Right kidney (tissue), 1 donor: ENCODE measurements at regions not wholly inside any gene's neighbourhood (a gene's known extent, or its start where the extent isn't known, plus 50 kb on each side); places are given as distances from the start of the nearest gene placed in this dataset.

Experiments used
- DNase-seq: peaks from one replicate; pipeline ENCODE4 v3.0.0-alpha.2; 2016

DNA sequence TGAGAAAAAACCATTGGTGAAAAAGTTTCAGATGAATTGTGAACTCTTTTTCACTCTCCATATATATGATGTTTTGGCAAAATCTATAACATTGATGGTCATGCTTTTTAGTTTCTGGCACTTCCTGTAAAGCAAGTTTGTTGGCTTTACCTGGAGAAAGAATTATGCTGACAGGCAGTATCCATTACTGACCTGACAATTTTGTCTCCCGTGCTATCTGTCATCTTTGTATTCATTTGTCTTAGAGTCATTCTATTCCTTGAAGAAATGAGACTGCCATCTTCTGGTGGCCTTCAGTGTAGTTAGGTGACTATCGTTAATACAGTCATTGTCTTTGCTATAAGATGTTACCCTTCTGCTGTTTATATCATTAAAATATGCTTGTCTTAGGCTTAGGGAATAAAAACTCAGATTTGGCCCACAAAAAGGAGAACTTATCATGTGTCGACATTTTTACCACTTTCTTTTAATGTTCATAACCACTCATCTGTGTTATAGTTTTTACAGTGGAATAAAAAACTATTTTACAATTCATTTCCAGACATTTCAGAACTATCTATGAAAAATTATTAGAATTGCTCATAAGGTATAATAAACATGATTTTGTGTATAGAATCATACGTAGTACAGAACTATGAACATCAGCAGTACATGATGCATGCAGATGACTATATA is 707.0 kb downstream of the EPM2A start:
- DNase-seq: no peak

DNA sequence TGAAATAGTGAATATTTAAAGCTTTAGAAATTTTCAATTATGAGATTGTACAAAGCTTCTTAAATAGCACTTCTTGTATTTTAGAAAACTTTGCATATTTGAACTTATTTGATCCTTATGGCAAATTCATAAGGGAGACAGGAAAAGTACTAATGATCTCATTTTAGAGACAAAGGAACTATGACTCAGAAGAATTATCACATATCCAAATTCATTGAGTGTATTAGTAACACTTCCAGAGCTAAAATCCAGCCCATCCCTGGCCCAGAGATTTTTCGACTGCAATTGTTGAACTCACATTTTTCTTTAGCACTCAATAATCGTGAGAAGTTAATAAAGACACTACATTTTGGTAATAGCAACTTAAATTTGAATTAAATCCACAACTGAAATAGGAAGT is 704.3 kb downstream of the EPM2A start:
- DNase-seq: no peak

DNA sequence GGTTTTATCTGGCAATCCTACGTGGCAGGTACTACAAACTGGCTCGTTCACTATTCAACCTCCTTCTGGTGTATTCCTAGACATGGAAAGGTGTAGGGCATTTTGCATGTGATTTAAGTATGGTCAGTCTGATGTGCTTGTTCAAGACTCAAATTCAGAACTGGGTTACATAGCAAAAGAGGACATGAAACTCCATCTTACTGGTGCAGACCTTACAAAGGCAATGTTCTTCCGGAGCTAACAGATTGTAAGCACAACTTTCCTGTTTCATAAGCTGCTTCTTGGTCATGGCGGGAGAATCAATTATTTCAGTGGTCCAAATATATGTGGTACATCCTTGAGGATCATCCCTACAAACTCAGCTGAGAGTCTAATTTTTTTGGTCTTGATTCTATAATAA is 703.4 kb downstream of the EPM2A start:
- no peak for DNase-seq

DNA sequence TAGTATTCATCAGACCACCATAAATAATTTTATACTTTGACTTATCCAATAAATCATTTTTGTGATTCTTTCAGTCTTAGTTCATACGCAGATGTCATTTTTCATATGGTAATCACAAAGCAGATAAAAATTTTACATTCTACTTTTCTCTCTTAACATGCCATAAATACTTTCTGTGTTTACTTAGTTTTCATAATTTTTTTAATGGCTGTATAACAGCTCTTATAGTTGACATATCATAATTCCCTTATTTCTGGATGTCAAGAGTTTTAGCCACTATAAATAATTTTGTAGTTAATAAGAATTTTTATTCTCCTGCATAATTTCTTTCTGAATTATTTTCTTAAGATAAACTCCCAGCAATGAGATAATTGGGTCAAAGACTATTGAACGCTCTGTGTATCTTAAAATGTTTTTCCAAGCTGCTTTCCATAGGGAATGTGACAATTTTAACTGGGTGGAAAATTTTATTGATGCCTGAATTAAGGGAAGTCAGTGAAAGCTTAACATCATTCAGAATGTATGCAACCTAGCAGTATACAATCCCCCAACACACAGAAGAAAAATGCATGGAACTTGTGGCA is 702.7 kb downstream of the EPM2A start:
- DNase-seq: no peak

DNA sequence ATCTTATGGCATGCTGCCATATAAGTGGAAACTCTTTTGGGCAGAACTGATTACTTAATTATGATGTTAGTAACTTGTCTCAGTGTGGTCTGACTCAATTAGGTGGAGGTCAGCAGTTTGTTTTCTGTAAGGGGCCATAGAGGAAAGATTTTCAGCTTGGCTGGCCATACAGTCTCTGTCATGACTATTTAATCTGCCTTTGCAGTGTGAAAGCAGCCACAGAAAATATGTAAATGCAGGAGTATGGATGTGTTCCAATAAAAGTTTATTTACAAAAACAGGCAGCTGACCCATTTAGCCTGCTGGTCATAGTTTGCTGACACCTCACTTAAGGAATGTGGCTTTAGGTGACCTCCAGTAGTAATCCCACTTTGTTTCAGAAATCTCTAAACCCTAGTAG is 700.7 kb downstream of the EPM2A start:
- no peak for DNase-seq

DNA sequence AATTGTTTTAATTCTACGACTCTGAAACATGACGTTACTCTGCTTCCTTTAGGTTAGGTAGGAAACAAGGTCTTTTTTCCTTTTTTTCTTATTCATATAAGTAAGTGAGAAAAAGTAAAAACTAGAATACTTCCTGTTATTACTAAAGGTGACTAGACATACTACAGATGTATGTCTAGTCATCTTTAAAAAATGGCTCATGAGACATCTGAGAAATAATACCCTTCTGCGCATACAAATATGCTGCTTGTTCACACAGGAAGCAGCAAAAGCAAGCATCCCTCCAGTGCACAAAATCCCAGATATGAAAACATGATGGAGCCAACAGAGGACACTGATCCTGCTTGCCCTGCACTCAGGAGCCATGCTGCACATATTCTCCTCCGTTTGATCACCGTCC is 699.1 kb downstream of the EPM2A start:
- DNase-seq: no peak

DNA sequence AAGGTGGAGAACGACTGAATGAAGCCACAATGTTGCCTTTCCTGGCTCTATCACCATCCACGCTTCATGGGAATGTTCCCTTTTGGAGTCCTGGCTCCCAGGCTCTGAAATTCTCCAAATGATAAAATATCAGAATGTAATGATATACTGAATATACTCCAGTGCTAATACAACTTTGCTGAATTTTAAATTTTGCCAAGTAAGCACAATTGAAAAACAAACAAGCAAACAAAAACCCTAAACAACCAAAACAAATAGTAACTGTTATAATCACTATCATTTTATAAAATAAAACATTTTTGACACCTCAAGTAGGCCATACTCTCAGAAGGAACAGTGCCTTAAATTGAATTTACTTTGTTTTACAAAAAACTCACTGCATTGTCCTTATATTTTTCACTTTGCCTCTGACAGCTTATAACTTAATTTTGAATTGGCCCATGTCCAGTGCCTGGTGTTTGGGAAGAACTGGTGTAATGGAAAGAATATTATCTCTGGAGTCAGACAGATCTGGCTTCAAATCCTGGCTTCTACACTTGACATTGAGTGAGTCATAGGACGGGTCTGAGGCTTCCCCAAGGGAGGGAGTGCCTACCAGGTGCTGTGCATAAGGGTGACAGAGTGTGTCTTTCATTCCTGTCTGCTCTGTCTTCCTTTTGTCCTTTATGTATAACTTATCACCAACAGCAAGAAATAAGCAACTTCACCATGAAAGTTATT is 698.3 kb downstream of the EPM2A start:
- DNase-seq: no peak

DNA sequence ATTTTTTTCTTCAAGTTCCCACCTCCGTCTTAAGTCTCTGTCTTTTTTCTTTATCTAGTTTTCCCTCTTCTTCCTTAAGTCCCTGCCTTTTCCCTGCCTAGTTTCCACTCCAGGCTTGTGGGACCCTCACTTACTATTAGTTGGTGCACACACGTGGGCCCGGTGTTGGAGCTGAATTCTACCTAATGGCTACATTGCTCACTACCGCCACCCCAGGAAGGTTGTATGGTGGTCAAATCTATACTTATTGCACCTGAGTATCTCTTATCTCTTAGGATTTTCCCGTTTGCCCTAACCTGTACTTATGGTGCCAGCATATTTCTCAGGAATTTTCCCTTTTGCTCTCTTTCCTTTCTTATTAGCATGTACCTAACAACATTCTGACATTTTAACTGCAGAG is 692.8 kb downstream of the EPM2A start:
- DNase-seq: no peak

DNA sequence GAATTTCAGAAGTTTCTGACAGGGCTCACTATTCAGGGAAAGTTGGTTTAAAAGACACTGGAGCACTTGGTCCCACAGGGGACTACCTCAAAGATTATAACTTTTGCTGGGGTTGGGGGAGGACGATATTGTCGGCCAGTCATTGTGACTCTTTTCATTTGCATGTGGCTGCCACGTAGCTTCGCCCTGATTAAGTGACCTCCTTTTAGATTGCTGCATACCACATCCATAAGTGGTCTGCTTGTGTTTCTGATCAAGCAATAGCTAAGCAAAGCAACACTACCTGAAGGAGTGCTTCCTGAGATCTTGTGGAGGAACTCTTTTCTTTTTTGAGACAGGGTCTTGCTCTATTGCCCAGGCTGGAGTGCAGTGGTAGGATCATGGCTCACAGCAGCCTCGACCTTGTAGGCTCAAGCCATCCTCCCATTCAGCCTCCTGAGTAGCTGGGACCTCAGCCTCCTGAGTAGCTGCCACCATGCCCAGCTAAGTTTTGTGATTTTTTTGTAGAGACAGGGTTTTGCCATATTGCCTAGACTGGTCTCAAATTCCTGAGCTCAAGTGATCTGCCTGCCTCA is 691.3 kb downstream of the EPM2A start:
- DNase-seq: no peak

DNA sequence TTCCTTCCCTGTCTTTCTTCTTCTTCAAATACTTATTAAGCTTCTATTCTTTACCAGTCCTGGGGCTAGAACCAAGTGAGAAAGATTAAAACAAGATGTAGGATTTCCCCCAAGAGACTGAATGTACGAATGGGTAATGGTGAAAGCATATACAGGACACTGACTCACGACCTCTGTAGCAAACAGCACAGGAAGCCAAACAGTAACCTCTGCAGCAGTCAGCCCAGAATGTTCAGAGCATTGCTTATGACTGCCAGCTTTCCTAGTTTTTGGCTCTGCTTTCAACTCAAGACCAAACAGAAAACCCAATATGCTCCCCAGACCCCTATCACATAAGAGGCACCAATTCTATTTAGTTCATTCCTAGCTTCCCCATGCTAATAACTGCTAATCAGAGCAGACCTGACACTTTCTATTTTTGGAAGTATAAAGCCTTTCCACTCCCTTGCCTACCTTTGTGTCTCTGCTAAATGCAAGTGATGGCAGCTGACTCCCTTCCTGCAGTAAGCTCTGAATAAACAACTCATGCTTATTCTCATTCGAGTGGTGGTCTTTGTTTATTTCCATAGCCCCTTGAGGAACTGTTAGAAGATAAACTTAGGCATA is 690.6 kb downstream of the EPM2A start:
- no peak for DNase-seq

DNA sequence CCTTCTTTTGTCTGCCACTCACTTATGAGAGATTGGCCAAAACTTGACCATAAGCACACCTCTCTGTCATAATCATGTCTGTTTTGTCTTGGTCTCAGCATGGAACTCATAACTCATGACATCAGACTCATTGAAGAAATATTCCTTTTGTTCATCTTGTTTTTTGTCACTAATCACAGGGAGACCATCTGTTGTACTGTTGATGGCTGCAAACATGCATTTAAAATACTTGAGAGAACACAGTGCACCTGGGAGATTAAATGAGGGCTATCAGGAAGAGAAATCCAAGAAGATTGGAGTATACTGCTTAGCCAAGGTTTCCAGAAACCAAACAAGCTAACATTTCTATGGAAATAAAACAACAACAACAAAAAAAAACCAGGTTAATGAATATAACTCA is 689.7 kb downstream of the EPM2A start:
- DNase-seq: no peak

DNA sequence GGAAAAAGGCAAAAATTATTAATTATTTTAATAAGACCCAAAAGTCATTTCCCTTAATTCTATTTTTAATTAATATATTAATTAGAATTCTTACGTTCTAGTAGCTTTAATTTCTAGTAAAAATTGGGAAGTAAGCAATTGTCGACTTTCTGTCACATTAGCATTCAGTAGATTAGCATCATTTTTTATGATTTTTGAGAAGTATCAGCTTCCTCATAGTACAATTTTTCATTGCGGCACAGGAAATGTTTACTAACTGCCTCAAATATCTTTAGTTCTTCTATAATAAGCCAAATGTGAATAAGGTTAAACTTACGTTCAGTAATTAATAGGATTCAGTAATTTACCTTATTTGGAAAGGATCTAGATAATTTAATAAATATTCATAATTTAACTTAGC is 687.4 kb downstream of the EPM2A start:
- DNase-seq: no peak

DNA sequence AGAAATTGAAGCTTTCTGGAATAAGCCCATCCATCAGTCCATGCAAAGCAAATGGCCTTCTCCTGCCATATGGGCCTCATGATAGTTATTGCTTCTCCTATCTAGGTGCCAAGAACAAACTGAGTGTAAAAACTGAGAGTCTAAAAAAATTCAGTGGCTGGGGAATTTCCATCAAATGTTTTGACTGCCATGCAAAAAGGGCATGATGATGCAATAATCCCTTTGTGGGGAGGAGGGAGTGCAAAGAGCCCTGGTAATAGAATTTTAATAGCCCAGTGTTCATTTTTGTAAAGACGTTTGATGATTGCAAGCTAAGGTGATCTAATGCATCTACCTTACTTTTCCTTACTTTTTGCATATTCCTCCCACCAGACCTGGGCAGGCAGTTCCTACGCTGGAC is 683.7 kb downstream of the EPM2A start:
- DNase-seq: no peak

DNA sequence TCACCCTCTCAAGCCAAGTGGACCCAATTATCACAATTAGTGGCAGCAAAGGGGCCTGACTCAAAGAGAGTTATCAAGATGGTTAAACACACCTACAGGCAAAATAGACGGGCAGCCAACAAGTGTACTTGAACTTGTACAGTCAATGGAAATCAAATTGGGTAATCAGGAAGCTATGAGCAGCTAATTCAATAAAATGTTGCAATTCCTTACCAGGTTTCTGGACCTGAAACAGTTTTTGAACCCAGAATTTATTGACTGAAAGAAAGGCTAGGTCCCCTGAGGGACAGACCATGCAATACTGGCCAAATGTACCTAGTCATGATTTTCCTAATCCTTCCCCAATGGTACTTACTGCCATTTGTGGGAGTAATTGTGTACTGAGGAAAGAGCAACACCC is 679.8 kb downstream of the EPM2A start:
- no peak for DNase-seq

DNA sequence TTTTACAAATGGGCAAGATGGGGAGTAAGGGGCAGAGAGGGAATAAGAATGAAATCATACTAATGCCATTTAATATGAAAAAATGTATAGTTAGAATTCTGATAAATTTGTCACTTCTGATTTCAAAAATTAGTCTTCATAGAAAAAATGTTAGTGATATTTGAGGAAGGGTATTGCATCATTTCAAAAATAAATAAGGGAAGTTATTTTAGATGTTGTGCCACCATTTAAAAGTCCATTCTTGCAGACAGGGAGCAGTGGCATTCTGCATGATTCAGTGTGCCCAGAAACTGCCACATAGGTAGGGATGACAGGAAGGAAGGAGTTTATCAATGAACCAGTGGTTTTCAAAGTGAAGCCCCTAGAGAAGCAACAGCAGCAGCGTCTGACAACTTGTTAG is 674.6 kb downstream of the EPM2A start:
- no peak for DNase-seq

DNA sequence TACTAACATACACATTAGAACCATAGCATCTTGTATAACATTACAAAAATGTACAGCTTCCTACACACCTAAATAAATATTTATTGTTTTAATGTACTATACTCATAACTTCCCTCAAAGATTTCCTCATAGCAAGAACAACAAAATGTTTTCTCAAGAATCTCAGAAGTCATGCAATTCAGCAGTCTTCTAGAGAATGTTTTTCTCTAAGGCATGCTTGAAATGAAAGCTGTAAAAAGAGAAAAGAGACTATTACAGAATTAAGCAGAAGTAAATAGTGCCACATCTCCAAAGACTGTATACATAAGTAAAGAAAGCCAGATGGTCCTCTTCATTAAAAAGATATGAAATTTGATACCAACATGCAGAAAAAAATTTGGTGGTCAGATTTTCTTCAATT is 672.2 kb downstream of the EPM2A start:
- DNase-seq: no peak

DNA sequence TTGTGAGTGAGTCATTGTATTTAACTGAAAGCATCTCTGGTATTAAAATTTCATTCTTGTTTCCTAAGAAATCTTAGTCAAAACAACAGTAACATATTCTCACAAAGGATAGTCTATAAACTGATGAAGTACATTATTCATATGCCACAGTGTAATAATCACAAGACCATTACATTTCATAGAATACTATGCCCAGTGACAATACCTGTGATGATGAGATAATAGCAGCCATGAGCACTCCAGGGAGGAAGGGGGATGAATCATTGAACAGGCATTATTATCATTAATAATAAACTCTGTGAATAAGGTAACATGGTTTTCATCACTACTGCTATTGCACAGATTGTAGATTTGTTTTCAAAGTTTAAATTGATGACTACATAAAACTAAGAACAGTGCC is 667.9 kb downstream of the EPM2A start:
- no peak for DNase-seq

DNA sequence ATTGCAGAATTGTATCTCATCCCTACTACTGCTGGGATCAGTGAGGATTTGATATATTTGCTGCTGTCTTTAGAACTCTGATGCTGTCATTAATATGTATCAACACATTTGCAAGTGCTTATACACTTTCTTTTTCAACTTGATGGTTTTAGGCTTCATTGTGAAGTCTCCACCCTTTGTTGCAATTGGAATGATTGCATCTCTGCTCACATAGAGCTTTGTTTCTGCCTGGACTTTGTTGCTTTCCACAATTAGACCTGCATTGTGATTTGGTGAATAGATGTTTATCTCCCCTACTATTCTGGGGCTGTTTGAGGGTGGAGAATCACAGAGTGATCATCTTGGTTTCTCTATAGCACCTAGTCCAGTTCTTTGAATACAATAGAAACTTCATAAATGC is 666.7 kb downstream of the EPM2A start:
- DNase-seq: no peak

DNA sequence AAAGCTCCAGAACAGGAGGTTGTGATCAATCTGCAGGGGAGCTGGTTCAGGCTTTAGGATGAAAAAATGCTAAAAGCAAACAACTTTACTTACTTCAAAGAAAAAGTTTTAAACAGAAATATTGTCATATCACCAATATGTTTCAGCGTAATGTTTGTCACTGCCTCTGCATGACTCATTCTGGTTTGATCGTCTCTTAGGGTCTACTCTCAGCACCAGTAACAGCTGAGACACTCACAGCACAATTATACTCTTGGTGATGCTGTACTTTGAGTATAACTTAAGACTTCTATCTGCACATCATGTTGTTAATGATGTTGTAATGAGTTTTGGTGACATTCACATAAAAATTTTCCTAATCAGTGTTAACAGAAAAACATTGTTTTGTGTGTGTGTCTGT is 665.4 kb downstream of the EPM2A start:
- DNase-seq: no peak

DNA sequence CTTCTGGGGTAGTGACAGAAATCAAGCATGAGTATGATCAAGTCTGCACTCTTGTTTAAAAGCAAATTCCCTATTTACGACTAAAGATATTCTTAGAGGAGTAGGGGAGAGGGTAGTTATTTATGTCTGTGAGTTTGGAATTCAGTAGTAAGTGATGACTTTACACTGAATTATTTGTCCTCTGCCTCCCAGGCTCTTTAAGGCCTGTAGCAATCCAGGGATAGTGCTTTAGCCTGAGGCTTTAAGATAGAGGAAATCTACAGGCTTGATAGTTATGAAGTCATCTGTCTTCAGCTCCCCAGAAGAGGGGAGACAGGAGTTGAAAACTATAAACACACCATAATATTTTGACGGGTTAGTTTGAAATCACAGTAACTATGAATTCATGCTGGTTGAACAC is 664.5 kb downstream of the EPM2A start:
- DNase-seq: no peak

DNA sequence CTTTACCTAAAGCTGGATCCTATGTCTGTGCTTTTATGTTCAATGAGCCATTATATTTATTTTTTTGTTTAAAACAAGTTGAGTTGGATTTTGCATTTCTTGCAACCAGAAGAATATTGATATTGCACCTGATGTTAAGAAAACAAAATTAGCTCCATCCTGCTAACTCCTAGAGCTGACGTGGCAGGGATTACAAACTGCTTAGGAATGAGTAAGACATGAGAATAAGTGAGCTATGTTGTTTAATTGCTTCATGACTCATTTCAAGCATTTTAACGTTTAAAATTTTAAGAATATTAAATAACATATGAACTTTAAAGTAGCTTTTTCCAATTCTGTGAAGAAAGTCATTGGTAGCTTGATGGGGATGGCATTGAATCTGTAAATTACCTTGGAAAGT is 663.5 kb downstream of the EPM2A start:
- DNase-seq: no peak

DNA sequence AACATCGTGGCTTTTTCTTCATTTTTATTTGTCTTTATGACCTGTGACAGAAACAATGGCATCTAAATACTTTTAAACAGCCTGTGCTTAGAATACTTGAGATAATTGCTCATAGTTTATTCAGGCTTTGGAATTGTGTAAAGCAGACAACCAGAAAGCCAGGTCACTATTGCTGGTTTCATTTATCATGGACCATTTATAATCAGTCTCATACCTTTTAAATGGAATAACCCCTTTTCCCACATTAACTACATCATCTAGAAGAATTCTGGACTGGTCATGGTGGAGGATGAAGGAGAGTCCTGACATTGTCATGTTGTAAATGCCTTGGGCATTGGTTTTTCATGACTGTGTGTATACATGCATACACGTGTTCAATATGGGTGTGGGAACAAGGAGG is 661.5 kb downstream of the EPM2A start:
- DNase-seq: no peak

DNA sequence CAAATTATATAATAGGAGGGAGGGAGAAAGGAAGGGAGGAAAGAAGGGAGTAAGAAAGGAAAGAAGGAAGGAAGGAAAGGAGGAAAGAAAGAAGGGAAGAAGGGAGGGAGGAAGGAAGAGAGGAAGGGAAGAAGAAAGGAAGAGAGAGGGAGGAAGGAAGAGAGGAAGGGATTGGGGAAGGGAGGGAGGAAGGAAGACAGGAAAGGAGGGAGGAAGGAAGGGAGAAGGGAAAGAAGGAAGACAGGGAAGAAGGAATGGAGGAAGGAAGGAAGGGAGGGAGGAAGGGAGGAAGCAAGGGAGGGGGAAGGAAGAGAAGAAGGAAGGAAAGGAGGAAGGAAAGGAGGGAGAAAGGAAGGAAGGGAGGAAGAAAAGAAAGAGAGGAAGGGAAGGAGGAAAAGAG is 660.5 kb downstream of the EPM2A start:
- DNase-seq: no peak
